Transverse colon (tissue), 4 donors: ENCODE measurements at regions not wholly inside any gene's neighbourhood (a gene's known extent, or its start where the extent isn't known, plus 50 kb on each side); places are given as distances from the start of the nearest gene placed in this dataset.

Experiments
- DNase-seq: peaks from one replicate; pipeline ENCODE4 v3.0.0-alpha.2; 2019
- H3K27ac ChIP-seq, 4 donors: fragments of 200-600 bp; sonication (generic); 2 replicates each; pipeline ENCODE4 v1.5.1; 2016 to 2018; ENCODE audit warnings: inconsistent platforms in 4 of 4
- H3K27me3 ChIP-seq: fragments of 200-600 bp; sonication (generic); 2 replicates; pipeline ENCODE4 v1.5.1; 2017; ENCODE audit warnings: inconsistent platforms
- H3K36me3 ChIP-seq, 4 donors: fragments of 200-600 bp; sonication (generic); 2 replicates each; pipeline ENCODE4 v1.5.1; 2017 to 2019; ENCODE audit warnings: inconsistent platforms in 4 of 4
- H3K4me1 ChIP-seq, 4 donors: fragments of 200-600 bp; sonication (generic); 2 replicates each; pipeline ENCODE4 v1.5.1; 2017 to 2020; ENCODE audit warnings: inconsistent platforms in 4 of 4
- H3K4me3 ChIP-seq, 4 donors: fragments of 200-600 bp; sonication (generic); 1 replicate in 1 of 4; 2 replicates in 3 of 4; pipeline versions ENCODE4 v1.5.1 to v1.6.1; 2017 to 2019; ENCODE audit warnings: inconsistent platforms in 4 of 4
- H3K9me3 ChIP-seq, 2 donors: fragments of 200-600 bp; sonication (generic); 2 replicates each; pipeline ENCODE4 v1.5.1; 2017 to 2019; ENCODE audit warnings: inconsistent platforms in 2 of 2
- EP300 ChIP-seq: sonication (generic); formaldehyde crosslinking; IDR thresholded peaks from one replicate; pipeline ENCODE4 v1.6.1; 2017; ENCODE audit warnings: antibody characterized with exemption, low read depth
- POLR2A ChIP-seq: fragments of 450-650 bp; IDR thresholded peaks from one replicate; pipeline ENCODE4 v1.6.1; 2016; ENCODE audit warnings: antibody characterized with exemption, mild to moderate bottlenecking, moderate library complexity
- POLR2AphosphoS5 ChIP-seq, 3 donors: sonication (generic); formaldehyde crosslinking; IDR thresholded peaks; one replicate each; pipeline ENCODE4 v1.6.1; 2016; ENCODE audit warnings: antibody characterized with exemption in 3 of 3
- WGBS, 2 donors: methylation state at CpG; one replicate each; pipeline ENCODE4 v1.1.5; 2018; ENCODE audit warnings: low coverage in 1 of 2; 5-methylcytosine and 5-hydroxymethylcytosine counted together
- in situ Hi-C, 4 donors: fragments of 200-750 bp; cut with MboI; loops; one replicate each; pipeline versions ENCODE4 v1.15.0 to v1.15.1; 2017; ENCODE audit warnings: low sequenced_read_pairs in 3 of 4, low pct_ligation_motif_present in 1 of 4, low pct_unique_long_range_greater_than_20kb in 1 of 4
- intact Hi-C: fragments of 100-400 bp; cut with DNase I; formaldehyde crosslinking; loops from one replicate; pipeline ENCODE4 v1.15.1; 2023; ENCODE audit warnings: low total_unique reads
- TF ChIP-seq, protein P1 (sequence below), 5 experiments: fragments of 200-600 bp in 3 of 5; fragments of 450-650 bp in 2 of 5; sonication (generic) in 3 of 5; IDR thresholded peaks; 1 replicate in 2 of 5; 2 replicates in 3 of 5; pipeline ENCODE4 v1.5.1; 2016 to 2017; ENCODE audit warnings: antibody characterized with exemption in 5 of 5, inconsistent platforms in 3 of 5, mild to moderate bottlenecking in 2 of 5, moderate library complexity in 1 of 5

DNA sequence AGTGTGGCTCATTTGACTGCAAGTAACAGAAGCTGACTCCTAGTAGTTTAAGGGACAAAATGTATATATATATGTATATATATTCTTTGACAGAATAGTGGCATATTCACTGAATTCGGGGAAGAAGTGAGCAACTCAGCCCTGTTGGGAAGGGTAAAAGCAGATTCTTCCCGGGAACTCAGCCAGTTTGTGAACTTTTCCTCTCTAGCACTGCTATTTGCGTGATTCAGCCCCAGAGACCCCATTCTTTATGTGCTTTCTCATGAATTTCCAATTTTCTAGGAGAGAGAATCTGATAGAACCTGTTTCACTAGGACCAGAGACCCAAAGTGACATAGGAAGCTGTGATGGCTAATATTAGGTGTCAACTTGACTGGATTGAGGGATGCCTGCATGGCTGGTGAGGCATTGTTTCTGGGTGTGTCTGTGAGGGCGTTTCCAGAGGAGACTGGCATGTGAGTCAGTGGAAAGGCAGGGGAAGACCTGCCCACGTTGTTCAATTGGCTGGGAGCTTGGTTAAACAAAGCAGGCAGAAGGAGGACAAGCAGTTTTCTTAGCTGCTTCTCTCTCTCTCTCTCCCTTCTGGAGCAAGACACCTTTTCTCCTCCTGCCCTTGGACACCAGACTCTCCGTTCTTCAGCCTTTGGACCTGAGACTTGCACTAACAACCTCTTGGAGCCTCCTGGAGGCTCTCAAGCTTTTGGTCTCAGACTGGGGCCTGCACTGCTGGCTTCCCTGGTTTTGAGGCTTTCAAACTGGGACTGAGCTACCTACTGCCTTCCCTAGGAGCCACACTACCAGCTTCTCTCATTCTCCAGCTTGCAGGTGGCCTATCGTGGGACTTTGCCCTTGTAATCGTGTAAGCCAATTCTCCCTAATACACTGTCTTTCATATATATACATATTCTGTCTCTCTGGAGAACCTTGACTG, 93.4 kb upstream of the KCNK1 start:
- Histone ChIP-seq H3K9me3 (no peaks in the 10 kb centered on the region), H3K27me3 (no peaks in the 10 kb centered on the region), H3K4me3 (no peak overlapping the region), H3K4me1 (no peaks in the 10 kb centered on the region), H3K27ac (no peak overlapping the region), H3K36me3 (no peaks in the 10 kb centered on the region)
- DNase-seq = no peak
- 65 to 80% methylated on average over 4 to 8 of the region's 8 CpGs for WGBS, 2 donors
- TF ChIP-seq POLR2A = no peak
- TF ChIP-seq EP300 = no peak
- TF ChIP-seq POLR2AphosphoS5 (IDR thresholded peaks at IDR 0.05) = no peak
- TF ChIP-seq, protein P1, sequence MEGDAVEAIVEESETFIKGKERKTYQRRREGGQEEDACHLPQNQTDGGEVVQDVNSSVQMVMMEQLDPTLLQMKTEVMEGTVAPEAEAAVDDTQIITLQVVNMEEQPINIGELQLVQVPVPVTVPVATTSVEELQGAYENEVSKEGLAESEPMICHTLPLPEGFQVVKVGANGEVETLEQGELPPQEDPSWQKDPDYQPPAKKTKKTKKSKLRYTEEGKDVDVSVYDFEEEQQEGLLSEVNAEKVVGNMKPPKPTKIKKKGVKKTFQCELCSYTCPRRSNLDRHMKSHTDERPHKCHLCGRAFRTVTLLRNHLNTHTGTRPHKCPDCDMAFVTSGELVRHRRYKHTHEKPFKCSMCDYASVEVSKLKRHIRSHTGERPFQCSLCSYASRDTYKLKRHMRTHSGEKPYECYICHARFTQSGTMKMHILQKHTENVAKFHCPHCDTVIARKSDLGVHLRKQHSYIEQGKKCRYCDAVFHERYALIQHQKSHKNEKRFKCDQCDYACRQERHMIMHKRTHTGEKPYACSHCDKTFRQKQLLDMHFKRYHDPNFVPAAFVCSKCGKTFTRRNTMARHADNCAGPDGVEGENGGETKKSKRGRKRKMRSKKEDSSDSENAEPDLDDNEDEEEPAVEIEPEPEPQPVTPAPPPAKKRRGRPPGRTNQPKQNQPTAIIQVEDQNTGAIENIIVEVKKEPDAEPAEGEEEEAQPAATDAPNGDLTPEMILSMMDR (IDR thresholded peaks at IDR 0.05) = no peak
- intact Hi-C loops (no loop called here), in situ Hi-C loops (no loop called here)

DNA sequence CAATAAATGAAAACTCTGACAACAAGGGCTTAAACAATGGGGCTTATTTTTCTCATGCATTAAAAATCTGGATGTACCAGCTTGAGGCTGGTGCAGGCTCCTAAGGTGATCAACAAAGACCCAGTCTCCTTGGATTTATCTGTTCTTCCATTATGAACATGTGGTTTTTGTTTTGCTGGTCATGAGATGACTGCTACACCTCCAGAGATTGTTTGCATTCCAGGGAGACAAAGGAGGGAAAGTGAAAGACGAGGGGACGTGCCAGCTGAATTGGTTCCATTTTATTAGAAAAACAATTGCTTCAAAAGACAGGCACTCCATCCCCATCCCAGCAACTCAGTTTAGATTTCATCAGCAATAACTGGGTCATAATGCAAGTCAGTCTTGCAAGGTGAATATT, 90.9 kb upstream of the KCNK1 start:
- TF ChIP-seq POLR2AphosphoS5 (IDR thresholded peaks at IDR 0.05) (no peak), POLR2A (no peak), EP300 (no peak)
- TF ChIP-seq, protein P1 (IDR thresholded peaks at IDR 0.05) = no peak
- H3K9me3 ChIP-seq = no peaks in the 10 kb centered on the region
- no peak for DNase-seq
- H3K4me1 ChIP-seq = no peaks in the 10 kb centered on the region
- no peak overlapping the region for H3K4me3 ChIP-seq
- H3K27me3 ChIP-seq = no peaks in the 10 kb centered on the region
- H3K27ac ChIP-seq = no peak overlapping the region
- in situ Hi-C loops (no loop called here), intact Hi-C loops (no loop called here)
- H3K36me3 ChIP-seq = no peaks in the 10 kb centered on the region
- 62 to 70% methylated on average over 2 of the region's 2 CpGs for WGBS, 2 donors

DNA sequence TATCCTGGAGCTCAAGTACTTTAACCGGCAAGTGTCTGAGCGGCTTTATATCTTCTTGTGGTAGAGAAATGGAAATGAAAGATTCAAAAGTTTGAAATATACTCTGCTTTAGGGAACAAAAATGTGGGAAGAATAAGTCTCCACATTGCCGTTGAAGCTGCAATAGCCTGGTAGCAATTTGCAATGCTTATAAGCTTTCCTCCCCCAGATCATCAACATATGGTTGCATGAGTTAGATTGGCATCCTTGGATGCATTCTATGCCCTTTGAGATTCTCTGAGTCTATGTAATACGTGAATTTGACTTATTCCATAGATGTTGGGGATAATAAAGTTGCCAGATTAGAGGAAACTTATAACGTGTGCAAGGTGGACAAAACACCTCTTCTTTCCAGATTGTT, 86.1 kb upstream of the KCNK1 start:
- Histone ChIP-seq H3K4me1 (no peaks in the 10 kb centered on the region), H3K27me3 (no peaks in the 10 kb centered on the region), H3K27ac (no peak overlapping the region), H3K36me3 (no peaks in the 10 kb centered on the region), H3K4me3 (no peak overlapping the region), H3K9me3 (no peaks in the 10 kb centered on the region)
- no peak for DNase-seq
- intact Hi-C loops (no loop called here), in situ Hi-C loops (no loop called here)
- 64 to 70% methylated on average over 5 of the region's 5 CpGs for WGBS, 2 donors
- TF ChIP-seq POLR2AphosphoS5 (IDR thresholded peaks at IDR 0.05) (no peak), POLR2A (no peak), EP300 (no peak)
- TF ChIP-seq, protein P1 (IDR thresholded peaks at IDR 0.05) = no peak

DNA sequence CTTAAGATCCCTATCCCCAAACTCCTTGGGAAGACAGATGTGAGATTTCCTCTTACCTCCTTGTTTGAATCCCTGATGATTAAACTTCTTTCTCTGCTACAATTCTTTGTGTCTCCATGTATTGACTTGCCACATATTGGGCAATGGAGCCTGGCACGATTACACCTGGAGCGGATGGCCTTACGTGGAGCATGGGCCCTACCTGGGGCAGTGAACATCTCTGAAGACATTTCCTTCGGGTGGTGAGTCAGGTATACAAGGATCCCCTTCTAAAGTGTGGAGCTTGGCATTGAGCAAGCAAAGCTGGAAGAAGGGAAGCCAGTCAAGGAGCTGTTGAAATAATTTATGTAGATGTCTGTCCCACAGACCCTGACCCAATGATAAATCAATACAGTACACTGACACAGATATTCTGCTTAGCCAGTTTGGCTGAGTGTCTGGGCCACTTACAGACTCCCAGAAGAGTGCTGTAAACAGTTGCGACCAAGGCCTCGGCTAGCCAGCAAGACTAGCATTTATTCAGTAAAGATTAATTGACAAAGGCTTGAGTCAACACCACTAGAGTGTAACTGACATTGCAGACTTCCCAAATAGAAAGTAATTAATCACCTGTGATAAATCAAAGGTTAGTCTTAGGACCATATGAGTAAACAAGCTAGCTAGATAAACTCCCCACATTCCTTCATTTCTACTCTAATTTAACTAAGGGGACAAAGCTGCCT, 83.1 kb upstream of the KCNK1 start:
- intact Hi-C loops (no loop called here), in situ Hi-C loops (no loop called here)
- Histone ChIP-seq H3K4me3 (no peak overlapping the region), H3K27ac (no peak overlapping the region), H3K36me3 (no peaks in the 10 kb centered on the region), H3K4me1 (no peaks in the 10 kb centered on the region), H3K27me3 (peaks cover 6% of the 10 kb centered on the region), H3K9me3 (no peaks in the 10 kb centered on the region)
- WGBS, 2 donors = 93% methylated on average over 6 of the region's 6 CpGs; no CpG with 5 or more reads in 1 of the 2 donors
- no peak for DNase-seq
- TF ChIP-seq POLR2A (no peak), POLR2AphosphoS5 (IDR thresholded peaks at IDR 0.05) (no peak), EP300 (no peak)
- TF ChIP-seq, protein P1 (IDR thresholded peaks at IDR 0.05) = no peak
